DMS79 (cell line): ENCODE measurements at regions not wholly inside any gene's neighbourhood (a gene's known extent, or its start where the extent isn't known, plus 50 kb on each side); places are given as distances from the start of the nearest gene placed in this dataset.
"Not testable (repeated sequence)": the region's sequence is repeated elsewhere in the genome, so short reads cannot be mapped to it uniquely, and the experiment has no call there.

Experiments
- DNase-seq: peaks from one replicate; lab custom pipeline; 2025; lab: John Stamatoyannopoulos, UW

DNA sequence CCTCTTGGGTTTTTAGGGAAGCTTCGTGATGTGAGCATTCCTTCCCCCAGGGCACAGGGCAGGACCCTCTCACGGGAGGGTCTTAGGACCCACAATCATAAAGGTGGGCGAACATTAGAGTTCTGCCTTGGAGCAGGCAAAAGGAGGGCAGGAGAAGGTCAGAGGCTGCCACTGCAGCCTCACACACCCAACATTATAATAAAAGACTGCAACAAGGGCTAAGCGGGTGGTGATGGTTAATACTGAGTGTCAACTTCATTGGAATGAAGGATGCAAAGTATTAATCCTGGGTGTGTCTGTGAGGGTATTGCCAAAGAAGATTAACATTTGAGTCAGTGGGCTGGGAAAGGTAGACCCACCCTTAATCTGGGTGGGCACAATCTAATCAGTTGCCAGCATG is 206.6 kb upstream of the C2CD4B start:
- DNase-seq, result not testable (repeated sequence)

DNA sequence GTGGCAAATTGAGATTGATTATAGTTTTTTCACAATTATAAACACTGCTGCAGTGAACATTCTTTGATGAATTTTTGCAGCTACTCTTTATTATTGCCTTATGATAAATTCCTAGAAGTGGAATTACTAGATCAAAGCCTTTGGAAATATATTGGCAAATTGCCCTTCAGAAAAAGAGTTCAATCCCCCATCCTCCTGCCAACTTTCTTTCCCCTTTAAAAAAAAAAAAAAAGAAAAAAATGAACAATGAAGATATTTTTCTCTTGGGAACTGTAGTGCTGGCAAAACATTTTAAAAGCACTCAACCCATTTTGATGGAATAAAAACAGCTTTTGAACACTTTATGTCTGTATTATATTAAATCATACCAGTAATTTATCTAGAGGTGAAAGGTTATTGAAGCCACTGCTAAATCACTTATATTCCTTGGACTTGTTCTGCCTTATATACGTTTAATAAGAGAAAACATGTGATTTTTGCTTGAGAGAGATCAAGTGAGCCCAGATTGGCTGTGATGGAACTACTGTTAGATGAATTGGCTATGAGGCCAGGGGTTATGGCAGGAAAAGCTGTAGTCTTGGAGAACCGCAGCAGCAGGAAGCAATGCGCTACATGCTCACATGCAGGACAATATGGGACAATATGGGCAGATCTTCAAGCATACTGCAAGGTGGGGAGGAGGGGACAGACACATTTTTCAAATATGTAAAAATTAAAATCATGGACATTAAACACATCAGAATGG is 212.8 kb upstream of the C2CD4B start:
- DNase-seq, result no peak

DNA sequence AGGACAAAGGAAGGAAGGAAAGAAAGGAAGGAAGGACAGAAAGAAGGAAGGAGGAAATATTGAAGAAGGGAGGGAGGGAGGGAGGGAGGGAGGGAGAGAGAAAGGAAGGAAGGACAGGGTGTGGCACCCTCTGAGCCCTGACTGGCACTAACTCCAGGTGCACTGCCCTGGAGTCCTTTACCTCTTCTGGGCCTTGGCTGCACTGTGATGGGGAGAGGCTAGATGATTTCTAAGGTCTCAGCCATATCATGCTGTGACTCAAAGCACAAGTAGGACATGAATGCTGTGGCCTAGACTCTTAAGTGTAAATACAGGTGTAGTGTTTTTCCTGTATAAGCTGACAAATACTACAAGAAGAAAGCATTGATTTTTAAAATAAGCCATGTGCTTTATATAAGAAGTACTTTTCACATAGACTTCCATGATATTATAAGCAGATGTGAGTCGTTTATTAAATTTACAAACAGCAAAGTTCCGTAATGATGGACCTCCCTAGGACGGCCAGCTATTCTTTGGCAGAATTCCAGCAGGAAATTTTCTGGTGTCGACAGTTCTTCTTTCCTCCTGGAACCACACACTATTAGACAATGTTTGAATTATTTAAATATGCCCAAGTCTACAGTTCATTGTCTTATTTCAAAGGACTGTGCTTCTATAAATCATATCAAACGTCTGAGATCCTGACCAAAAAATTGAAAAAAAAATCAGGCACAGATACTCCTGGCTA is 213.8 kb upstream of the C2CD4B start:
- DNase-seq, result no peak

DNA sequence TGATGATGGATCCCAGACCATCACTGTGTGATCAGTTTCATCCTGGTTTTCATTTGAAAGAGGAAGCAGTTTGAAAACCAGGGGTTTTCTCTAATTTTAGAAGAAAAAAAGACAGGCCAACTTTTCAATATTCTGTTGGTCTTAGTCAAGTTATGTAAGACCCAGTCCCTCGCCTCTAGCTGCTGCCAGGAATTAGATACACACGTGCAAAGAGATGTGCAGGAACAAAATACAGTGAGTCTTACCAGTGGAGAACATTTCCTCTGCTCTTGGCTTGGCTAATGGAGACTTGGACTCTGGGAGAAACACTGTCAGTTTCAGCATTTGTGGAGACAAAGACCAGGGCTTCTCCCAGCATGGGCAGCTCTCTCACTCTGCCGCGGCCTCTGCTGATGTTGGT is 214.9 kb upstream of the C2CD4B start:
- no peak for DNase-seq

DNA sequence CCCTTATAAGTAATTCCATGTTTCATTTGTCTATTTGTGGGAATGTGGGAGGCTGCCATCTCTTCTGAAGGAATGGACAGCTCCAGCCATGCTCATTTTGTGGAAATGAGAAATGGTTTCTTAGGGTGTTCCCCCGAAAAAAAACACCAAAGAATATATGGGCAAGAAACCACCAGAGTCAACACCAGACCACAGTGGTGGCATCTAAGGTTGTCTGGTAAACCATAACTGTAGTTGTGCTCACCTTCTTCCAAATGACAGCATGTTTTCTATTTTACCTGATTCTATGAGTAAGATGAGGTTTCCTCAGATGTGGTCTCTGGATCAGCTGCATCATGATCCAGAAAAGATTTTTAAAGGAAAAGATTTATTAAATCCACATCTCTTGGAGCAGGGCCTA is 217.0 kb upstream of the C2CD4B start:
- no peak for DNase-seq

DNA sequence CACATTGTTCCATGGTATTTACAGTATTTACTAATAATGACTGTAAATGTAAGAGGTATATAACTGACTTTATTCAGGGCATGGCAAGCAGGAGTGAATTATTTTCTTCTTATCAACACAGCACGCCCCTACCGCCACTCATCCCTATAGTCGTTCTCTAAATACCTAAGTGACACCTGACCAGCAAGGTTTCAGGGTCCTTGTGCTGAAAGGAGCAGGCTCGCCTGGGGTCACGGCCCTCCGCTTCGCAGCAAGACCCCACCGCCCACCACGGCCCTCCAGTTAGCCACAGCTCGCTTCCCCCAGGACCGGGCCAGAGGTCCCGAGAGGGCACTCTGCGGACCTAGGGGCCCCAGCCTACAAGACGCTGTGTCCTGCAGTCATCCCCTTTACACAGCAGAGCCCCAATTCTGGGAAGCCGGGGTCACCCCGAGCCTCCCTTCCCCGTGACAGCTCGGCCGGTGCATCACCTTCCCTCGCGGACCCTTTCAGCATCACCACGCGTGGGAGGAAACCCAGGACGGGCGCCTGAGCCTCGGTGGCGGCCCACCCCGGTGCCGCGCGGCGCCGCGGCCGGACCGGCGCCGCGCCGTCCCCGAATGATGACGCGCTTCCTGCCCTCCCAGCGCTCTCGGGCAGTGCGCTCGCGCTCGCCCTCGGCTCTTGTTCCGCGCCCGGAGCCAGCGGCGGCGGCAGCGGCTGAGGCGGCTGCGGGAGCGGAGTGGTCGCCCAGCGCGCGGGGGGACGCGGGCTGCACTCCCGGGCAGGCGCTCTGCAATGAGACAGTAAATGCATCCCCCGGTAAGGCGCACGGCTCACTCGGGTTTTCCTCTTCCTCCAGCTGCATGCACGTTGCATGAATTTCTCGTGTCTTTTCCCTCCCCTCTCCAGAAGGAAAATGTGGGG is 225.1 kb upstream of the C2CD4B start, which contains the start of gene TLN2:
TSS of gene TLN2 (plus strand) at position 666 of the 906 bp plus-strand sequence.
- no peak for DNase-seq

DNA sequence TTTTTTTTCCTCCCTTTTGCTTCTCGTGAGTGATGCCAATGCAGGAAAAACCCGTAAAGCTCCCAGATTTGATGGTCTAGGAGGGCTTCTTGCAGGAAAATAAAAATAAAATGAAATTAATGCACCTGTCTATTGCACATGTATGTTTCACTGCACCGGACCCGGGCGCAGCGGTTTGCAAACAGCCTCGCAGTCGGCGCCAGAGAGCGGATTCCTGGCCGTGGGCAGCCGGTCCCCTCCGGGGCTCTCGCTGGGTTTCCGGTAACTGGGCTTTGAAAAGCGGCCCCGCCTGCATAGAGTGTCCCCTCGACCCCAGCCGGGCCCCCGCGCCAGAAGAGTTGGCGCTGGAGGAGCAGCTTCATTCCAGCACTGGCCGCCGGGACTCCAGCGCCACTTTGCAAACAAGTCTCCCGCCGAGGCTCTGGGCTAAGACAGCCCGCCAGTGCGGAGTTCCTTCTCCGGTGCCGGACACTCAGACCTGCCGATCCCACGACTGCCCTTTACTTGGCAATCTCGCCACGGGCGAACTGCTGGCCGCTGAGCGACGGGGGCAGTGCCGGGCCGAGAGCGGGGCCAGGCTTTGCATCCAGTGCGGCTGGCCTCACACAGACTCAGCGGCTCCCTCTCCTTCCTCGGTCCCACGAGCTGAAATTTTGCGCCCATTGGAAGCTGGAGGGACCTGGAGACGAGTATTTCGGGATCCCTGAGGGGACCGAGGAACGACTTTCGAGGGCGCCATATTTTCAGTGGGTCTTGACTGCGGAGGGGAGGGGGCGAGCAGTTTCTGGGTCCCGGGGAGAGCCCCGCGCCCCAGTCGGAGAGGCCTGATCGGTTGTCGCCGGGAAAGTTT is 225.9 kb upstream of the C2CD4B start:
- no peak for DNase-seq

DNA sequence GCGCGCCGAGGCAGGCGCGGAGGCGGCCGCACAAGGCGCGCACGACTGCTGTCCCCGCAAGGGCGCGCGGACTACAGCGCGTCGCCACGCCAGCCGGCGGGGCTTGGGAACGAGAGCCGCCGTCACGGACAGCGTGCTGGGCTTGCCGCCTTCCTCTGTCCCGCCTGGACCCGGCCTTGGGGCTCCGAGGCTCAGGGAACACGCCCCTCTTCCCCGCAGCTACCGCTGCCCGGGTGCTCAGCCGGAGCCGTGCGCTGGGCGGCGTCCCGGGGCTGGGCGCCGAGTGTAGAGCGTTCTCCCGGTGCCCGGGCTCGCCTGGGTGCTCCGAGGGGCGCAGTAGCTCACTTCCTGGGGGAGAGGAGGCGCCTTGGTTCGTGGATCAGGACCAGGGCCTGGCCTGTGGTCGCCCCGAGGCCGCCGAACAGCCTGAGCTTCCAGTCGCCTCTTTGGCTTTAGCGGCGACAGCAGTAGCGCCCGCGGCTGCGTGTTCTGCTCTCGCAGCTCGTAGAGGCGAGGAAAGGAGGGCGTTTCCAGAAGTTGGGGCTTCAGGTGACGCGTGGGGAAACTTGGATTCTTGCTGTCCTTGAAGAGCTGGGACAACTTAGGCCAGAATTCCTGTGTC is 226.7 kb upstream of the C2CD4B start:
- no peak for DNase-seq

DNA sequence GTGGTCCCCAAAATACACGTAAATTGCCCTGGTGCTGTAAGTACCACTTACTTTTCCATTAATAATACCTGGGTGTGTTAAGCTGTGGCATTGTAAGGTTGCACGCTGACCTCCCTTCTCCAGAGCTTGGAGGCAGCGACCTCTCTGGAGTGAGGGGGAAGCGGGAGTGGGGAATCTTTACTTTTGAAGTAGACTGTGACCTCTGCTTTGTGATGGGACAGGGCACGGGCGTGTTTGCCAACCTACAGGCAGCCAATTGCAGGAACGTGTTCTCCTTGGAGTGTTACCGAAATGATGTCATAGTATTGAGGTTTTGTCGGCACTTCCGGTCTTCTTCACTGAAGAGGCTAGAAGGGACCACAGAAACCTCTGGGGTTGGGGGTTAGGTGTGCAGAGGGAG is 227.3 kb upstream of the C2CD4B start:
- no peak for DNase-seq

DNA sequence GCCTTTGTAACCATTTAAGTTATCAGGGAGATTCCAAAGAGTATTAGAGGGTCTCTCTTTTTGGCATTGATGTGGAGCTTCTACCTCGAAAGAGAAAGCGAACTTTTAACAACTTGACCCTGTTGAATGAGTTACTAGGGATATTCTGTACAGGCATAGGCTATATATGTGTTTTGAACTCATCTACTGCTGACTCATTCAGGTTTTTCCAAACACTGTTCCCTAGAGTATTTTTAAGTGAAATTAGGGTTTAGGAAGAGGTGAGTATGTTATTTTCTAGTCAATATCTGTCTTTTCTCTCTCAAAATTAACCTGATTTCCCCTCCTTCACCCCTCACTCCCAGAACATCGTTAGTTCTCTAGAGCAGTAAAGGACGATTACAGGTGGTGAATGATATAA is 228.1 kb upstream of the C2CD4B start:
- no peak for DNase-seq

DNA sequence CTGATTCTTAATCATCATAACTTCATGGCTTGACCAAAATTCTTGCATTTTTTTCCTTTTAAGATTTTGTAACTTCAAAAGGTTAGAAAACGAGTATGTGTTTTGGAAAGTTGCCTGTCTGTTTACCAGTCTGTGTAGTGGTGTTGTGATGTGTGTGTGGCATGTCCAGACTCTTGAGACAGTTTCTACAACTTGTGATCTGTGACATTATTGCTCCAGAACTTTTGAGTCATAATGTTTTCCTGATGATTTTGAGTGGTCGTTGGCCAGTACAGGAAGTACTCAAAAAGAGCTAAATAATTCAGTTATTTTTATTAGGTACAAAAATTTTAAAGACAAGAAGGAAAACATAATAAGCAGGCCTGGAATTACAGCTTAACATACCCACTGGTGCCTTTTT is 229.0 kb upstream of the C2CD4B start:
- DNase-seq, result no peak

DNA sequence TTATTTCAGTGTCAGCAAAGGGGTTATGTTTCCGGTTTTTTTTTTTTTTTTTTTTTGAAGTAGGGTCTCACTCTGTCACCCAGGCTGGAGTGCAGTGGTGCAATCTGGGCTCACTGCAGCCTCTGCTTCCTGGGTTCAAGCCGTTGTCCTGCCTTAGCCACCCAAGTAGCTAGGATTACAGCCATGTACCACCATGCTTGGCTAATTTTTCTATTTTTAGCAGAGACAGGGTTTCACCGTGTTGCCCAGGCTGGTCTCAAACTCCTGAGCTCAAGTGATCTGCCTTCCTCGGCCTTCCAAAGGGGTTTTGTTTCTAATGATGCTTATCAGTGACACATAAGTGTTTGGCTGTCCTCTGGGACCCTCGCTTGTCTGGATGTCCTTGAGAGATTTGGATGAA is 235.7 kb upstream of the C2CD4B start:
- DNase-seq, result no peak

DNA sequence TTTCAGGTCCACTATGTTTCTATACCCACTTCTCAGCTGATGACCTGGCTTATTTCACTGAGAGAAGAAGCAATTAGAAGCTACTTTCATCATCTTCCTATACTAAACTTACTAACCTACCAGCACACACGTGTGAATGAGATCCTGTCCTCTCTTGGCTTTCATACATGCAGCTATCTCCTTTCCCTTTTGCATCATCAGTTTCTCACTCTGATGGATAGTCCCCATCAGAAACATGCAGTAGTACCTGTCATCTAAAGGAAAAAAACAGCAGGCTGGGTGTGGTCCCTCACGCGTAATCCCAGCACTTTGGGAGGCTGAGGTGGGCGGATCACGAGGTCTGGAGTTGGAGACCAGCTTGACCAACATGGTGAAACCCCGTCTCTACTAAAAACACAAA is 237.6 kb upstream of the C2CD4B start:
- DNase-seq, result no peak

DNA sequence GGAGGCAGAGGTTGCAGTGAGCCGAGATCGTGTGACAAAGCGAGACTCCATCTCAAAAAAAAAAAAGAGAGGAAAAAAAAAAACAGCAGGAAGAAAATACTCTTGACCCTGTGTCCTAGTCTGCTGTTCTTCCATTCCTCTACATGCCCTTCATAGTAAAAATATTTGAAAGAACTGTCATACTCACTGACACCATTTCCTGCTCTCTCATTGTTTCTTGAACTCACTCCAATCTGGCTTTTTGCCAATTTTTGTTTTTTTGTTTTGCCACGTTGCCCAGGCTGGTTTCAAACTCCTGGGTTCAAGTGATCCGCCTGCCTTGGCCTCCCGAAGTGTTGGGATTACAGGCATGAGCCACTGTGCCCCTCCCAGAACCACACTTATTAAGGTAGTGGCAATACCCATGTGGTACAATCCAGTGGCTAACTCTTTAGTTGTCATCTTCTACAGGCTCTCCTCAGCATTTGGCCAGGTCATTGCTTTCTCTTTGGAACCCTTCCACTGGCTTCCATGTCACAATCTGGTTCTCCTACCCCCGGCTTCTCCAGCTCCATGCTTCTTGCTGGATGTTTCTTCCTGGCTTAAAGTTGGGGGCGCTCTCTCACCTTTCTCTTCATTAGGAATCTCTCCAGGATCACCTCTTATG is 238.2 kb upstream of the C2CD4B start:
- DNase-seq, result no peak

DNA sequence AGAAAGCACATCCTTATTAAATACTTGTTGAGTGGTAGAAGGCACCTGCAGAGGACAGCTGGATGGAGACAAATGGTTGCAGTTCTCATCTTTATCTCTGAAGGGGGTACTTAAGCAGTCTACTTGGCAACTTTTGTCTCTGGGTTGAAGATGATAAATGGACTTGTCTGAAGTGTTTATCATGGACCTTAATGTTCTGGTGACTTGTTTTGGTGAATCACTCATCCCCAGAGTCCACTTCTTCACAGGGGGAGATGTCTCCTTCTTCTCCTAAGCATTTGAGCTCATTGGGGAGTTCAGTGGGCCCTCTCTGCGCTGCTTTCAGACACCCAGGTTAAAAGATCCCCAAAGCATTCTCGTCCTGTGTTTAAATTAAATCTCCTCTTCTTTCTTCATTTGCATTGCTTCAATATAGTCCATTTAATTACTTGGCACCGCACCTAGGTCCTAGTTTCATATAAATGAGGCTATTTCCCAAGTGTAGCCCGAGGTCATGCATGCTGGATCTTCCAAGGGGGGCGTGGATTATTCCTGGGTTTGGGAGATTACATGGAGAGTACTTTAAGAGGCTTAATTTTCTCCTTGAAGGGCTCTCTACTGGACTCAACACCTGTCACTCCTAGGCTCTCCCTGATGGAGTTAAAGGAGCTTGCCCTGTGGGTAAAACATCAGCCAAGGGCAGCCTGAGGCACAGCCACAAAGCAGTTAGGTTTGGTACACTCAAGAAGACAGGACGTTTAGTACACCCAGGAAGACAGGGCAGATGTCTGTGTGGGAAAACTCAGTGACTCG is 239.3 kb upstream of the C2CD4B start:
- peak; percentile 72 for DNase-seq

DNA sequence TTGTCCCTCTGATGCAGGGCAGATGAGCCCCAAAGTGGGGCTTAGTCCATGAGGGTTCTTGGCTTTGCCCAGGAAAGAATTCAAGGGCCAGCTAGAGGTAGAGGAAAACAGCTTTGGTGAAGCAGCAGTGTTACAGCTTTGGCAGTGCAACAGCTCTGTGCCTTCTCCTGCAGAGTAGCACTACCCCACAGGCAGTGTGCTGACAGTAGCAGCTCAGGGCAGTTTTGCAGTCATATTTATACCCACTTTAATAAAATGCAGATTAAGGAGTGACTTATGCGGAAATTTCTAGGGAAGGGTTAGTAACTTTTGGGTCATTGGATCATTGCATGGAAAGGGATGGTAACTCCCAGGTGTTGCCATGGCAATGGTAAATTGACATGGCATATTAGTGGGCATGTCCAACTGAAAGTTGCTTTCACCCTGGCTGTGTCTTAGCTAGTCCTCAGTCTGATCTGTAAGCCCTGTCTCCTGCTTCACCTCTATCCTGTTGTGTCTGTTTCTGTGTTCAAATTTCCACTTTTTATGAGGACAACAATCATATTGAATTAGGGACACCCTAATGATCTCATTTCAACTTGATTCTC is 241.3 kb upstream of the C2CD4B start:
- no peak for DNase-seq

DNA sequence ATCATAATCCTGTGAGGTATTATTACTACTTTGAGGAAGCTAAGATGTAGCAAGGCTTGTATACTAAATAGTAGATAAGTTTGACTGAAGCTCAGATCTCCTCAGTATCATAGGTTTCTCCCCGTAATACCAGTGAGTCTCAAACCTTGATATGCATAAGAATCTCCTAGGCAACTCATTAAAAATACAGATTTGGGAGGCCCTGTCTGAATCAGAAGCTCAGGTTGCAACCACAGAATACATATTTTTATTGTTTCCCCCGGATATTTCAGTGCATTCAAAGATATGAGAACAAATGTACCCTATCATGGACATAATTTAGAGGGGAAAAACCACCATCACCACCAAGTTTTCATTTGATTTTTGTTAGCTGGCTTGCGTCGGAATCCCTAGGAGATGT is 242.1 kb upstream of the C2CD4B start:
- DNase-seq, result no peak

DNA sequence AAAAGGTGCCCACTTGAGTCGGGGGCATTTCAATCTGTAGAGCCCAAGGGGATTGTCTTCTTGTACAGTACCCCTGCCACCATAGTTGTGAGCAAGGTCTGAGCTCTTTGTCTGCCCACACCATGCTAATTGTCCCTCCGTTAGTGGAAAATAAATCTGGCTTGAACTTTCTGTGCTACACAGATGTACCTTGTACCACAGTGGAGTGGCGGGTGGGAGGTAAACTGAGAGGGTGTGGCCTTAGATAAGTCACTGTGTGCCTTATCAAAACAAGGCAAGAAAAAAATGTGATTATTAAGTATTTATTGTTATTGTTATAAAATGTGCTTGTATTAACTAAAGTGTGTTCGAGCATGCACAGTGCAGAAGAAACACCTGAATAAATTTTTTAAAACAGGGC is 242.9 kb upstream of the C2CD4B start:
- no peak for DNase-seq

DNA sequence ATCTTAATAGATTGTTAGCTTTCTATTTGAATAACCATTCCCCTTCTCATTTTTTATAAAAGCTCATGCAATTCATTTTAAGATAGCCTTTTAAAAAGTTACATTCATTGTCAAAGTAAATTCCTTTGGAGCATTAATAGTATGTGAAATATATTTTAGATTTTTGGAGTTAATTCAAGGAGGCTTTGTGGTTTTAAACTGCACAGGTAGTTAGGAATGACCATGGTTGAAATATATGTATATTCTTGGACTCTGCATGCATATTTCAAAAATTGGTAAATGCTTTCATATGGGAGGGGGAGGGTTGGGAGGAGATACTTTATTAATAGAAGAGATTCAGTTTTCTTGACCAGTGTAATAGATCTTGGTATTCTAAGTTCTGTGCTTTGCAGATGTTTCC is 244.4 kb upstream of the C2CD4B start:
- no peak for DNase-seq

DNA sequence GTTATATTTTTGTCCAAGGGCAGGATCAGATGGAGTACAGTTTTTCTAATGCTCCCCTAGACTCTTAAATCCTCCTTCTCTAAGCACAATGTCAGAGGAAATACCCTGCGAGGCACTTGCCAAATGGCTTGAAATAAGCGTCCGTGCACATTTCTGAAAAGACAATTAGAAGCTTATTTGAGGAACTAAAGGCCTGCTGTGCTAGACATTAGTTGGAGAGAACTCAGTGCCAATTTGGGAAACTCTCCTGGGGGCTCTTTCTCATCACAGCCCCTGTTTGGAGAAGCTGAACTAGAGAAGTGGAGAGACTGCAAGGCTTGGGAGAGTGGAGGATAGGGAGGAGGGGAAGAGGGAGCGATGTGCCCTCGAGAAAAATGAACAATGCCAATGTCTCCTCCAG is 247.6 kb upstream of the C2CD4B start:
- DNase-seq, result no peak
